ENCODE measurements at regions not wholly inside any gene's neighbourhood (a gene's known extent, or its start where the extent isn't known, plus 50 kb on each side); places are given as distances from the start of the nearest gene placed in this dataset.
"Not testable (repeated sequence)": the region's sequence is repeated elsewhere in the genome, so short reads cannot be mapped to it uniquely, and the experiment has no call there.

DNA sequence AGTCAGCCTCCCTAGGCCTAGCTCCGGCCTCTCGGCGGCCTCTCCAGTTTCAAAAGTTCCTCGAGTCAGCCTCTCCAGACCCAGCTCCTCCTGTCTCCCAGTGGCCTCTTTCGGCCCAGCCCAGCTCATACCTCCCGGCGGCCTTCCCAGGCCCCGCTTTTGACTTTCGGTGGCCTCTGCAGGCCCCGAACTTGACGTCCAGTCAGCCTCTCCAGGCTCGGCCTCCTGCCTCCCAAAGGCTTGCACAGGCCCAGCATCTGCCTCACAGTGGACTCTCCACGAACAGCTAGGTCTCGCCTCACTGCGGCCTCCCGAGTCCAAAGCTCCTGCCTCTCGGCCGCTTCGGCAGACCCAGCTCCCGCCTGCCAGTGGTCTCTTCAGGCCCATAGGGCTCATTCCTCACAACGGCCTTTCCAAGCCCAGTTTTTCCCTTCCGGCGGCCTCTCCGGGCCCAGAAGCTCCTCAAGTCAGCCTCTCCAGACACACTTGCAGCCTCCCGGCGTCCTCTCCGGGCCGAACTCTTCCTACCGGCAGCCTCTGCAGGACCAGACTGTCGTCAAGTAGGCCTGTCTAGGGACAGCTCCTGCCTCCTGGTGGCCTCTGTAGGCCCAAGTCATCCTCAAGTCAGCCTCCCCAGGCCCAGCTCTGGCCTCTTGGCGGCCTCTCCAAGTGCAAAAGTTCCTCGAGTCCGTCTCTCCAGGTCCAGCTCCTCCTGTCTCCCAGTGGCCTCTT is 249.9 kb upstream of the ZNF722 start:
- CTCF ChIA-PET, POLR2A ChIA-PET: not testable (repeated sequence)

DNA sequence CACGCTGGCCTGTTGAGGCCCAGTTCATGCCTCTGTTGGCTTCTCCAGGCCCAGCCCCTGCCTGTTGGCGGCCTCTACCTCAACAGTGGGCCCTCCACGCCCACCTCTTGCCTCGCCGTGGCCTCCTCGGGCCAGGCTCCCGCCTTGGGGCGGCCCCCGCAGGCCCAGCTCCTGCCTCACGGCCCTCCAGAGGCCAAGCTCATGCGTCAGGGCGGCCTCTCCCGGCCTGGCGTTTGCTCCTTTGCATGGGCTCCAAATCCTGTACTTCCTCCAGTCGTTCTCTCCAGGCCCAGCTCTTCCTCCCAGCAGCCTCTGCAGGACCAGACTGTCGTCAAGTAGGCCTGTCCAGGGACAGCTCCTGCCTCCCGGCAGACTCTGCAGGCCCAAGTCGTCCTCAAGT is 246.2 kb upstream of the ZNF722 start:
- H3K9me3 ChIP-seq (ENCODE audit: control insufficient read depth in 2 of 3, low read length in 3 of 3); H3K4me3 Mint-ChIP-seq; H3K27ac ChIP-seq (ENCODE audit: low read depth, low read length); H3K27me3 Mint-ChIP-seq; ATAC-seq; H3K36me3 ChIP-seq (ENCODE audit: control insufficient read depth in 2 of 3, insufficient read depth in 3 of 3, low read length in 3 of 3); intact Hi-C loops (cut with micrococcal nuclease); H3K27me3 ChIP-seq (ENCODE audit: control insufficient read depth in 2 of 2, insufficient read depth in 2 of 2, low read length in 2 of 2); CTCF ChIA-PET; H3K4me3 ChIP-seq (ENCODE audit: low read length); H3K4me1 ChIP-seq (ENCODE audit: control insufficient read depth in 2 of 2, insufficient read depth in 2 of 2, low read length in 2 of 2); DNase-seq; H3K9me3 Mint-ChIP-seq; H3K36me3 Mint-ChIP-seq; H3K27ac Mint-ChIP-seq; H3K4me1 Mint-ChIP-seq; POLR2A ChIA-PET: not testable (repeated sequence)

More for the DNA sequence above, 249.9 kb upstream of the ZNF722 start:
- H3K27me3 ChIP-seq (ENCODE audit: control insufficient read depth in 2 of 2, insufficient read depth in 2 of 2, low read length in 2 of 2); H3K4me1 Mint-ChIP-seq; H3K27ac Mint-ChIP-seq; H3K27ac ChIP-seq (ENCODE audit: low read depth, low read length); H3K27me3 Mint-ChIP-seq; DNase-seq; ATAC-seq; H3K36me3 Mint-ChIP-seq; H3K9me3 ChIP-seq (ENCODE audit: control insufficient read depth in 2 of 3, low read length in 3 of 3); H3K4me3 Mint-ChIP-seq; H3K4me1 ChIP-seq (ENCODE audit: control insufficient read depth in 2 of 2, insufficient read depth in 2 of 2, low read length in 2 of 2); intact Hi-C loops (cut with micrococcal nuclease); H3K36me3 ChIP-seq (ENCODE audit: control insufficient read depth in 2 of 3, insufficient read depth in 3 of 3, low read length in 3 of 3); H3K4me3 ChIP-seq (ENCODE audit: low read length): not testable (repeated sequence)
- H3K9me3 Mint-ChIP-seq = peaks cover 0 to 20% (median 6%) of the 10 kb centered on the region in 11 donors

- DNase-seq; H3K27me3 Mint-ChIP-seq; H3K4me1 ChIP-seq (ENCODE audit: control insufficient read depth in 2 of 2, insufficient read depth in 2 of 2, low read length in 2 of 2); CTCF ChIA-PET; H3K9me3 ChIP-seq (ENCODE audit: control insufficient read depth in 2 of 3, low read length in 3 of 3); intact Hi-C loops (cut with micrococcal nuclease); H3K4me3 Mint-ChIP-seq; H3K36me3 Mint-ChIP-seq; H3K36me3 ChIP-seq (ENCODE audit: control insufficient read depth in 2 of 3, insufficient read depth in 3 of 3, low read length in 3 of 3); ATAC-seq; H3K27ac ChIP-seq (ENCODE audit: low read depth, low read length); H3K4me3 ChIP-seq (ENCODE audit: low read length); POLR2A ChIA-PET; H3K27ac Mint-ChIP-seq; H3K9me3 Mint-ChIP-seq; H3K27me3 ChIP-seq (ENCODE audit: control insufficient read depth in 2 of 2, insufficient read depth in 2 of 2, low read length in 2 of 2); H3K4me1 Mint-ChIP-seq: not testable (repeated sequence)
Measured at GRCh38 chr7:63753160-63753559, 245.5 kb upstream of the ZNF722 start.

DNA sequence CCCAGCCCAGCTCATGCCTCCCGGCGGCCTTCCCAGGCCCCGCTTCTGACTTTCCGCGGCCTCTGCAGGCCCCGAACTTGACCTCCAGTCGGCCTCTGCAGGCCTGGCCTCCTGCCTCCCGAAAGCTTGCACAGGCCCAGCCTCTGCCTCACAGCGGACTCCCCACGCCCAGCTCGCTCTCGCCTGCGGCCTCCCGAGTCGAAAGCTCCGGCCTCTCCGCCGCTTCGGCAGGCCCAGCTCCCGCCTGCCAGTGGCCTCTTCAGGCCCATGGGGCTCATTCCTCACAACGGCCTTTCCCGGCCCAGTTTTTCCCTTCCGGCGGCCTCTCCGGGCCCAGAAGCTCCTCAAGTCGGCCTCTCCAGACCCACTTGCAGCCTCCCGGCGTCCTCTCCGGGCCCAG is 238.4 kb upstream of the ZNF722 start:
- POLR2A ChIA-PET; intact Hi-C loops (cut with micrococcal nuclease); ATAC-seq; H3K9me3 ChIP-seq (ENCODE audit: control insufficient read depth in 2 of 3, low read length in 3 of 3); H3K27ac Mint-ChIP-seq; H3K4me1 Mint-ChIP-seq; H3K4me3 Mint-ChIP-seq; H3K27ac ChIP-seq (ENCODE audit: low read depth, low read length); CTCF ChIA-PET; DNase-seq; H3K4me1 ChIP-seq (ENCODE audit: control insufficient read depth in 2 of 2, insufficient read depth in 2 of 2, low read length in 2 of 2); H3K36me3 Mint-ChIP-seq; H3K27me3 Mint-ChIP-seq; H3K9me3 Mint-ChIP-seq; H3K27me3 ChIP-seq (ENCODE audit: control insufficient read depth in 2 of 2, insufficient read depth in 2 of 2, low read length in 2 of 2); H3K4me3 ChIP-seq (ENCODE audit: low read length); H3K36me3 ChIP-seq (ENCODE audit: control insufficient read depth in 2 of 3, insufficient read depth in 3 of 3, low read length in 3 of 3): not testable (repeated sequence)

DNA sequence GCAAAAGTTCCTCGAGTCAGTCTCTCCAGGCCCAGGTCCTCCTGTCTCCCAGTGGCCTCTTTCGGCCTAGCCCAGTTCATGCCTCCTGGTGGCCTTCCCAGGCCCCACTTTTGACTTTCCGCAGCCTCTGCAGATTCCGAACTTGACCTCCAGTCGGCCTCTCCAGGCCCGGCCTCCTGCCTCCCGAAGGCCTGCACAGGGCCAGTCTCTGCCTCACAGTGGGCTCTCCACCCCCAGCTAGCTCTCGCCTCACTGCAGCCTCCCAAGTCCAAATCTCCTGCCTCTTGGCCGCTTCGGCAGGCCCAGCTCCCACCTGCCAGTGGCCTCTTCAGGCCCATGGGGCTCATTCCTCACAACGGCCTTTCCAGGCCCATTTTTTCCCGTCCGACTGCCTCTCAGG is 233.1 kb upstream of the ZNF722 start:
- H3K4me1 Mint-ChIP-seq; H3K27ac ChIP-seq (ENCODE audit: low read depth, low read length); H3K9me3 ChIP-seq (ENCODE audit: control insufficient read depth in 2 of 3, low read length in 3 of 3); CTCF ChIA-PET; H3K4me3 ChIP-seq (ENCODE audit: low read length); H3K4me3 Mint-ChIP-seq; H3K27me3 Mint-ChIP-seq; H3K4me1 ChIP-seq (ENCODE audit: control insufficient read depth in 2 of 2, insufficient read depth in 2 of 2, low read length in 2 of 2); intact Hi-C loops (cut with micrococcal nuclease); H3K36me3 Mint-ChIP-seq; DNase-seq; H3K27me3 ChIP-seq (ENCODE audit: control insufficient read depth in 2 of 2, insufficient read depth in 2 of 2, low read length in 2 of 2); H3K36me3 ChIP-seq (ENCODE audit: control insufficient read depth in 2 of 3, insufficient read depth in 3 of 3, low read length in 3 of 3); ATAC-seq; POLR2A ChIA-PET: not testable (repeated sequence)
- Mint-ChIP-seq H3K27ac (peak overlapping the region in 1 of 9 donors; percentile 38), H3K9me3 (peaks cover 0 to 12% (median 1%) of the 10 kb centered on the region in 11 donors)

GRCh38 chr7:63766197-63766596 is 232.5 kb upstream of the ZNF722 start:
- H3K36me3 Mint-ChIP-seq; H3K9me3 ChIP-seq (ENCODE audit: control insufficient read depth in 2 of 3, low read length in 3 of 3); POLR2A ChIA-PET; intact Hi-C loops (cut with micrococcal nuclease); H3K27me3 ChIP-seq (ENCODE audit: control insufficient read depth in 2 of 2, insufficient read depth in 2 of 2, low read length in 2 of 2); DNase-seq; H3K27ac Mint-ChIP-seq; H3K4me1 ChIP-seq (ENCODE audit: control insufficient read depth in 2 of 2, insufficient read depth in 2 of 2, low read length in 2 of 2); H3K27ac ChIP-seq (ENCODE audit: low read depth, low read length); H3K27me3 Mint-ChIP-seq; ATAC-seq; H3K36me3 ChIP-seq (ENCODE audit: control insufficient read depth in 2 of 3, insufficient read depth in 3 of 3, low read length in 3 of 3); H3K4me1 Mint-ChIP-seq; H3K4me3 ChIP-seq (ENCODE audit: low read length); CTCF ChIA-PET: not testable (repeated sequence)
- peaks cover 0 to 12% (median 1%) of the 10 kb centered on the region in 11 donors for H3K9me3 Mint-ChIP-seq
- peak overlapping the region in 1 of 10 donors; percentile 21 for H3K4me3 Mint-ChIP-seq

GRCh38 chr7:63770162-63770561 is 228.5 kb upstream of the ZNF722 start:
- H3K4me3 Mint-ChIP-seq; H3K4me3 ChIP-seq (ENCODE audit: low read length): not testable (repeated sequence)

More at GRCh38 chr7:63770162-63770561, 228.5 kb upstream of the ZNF722 start:
- H3K4me1 ChIP-seq (ENCODE audit: control insufficient read depth in 2 of 2, insufficient read depth in 2 of 2, low read length in 2 of 2); H3K4me1 Mint-ChIP-seq; DNase-seq; CTCF ChIA-PET; H3K36me3 Mint-ChIP-seq; H3K27me3 ChIP-seq (ENCODE audit: control insufficient read depth in 2 of 2, insufficient read depth in 2 of 2, low read length in 2 of 2); POLR2A ChIA-PET; H3K27ac Mint-ChIP-seq; ATAC-seq; H3K27me3 Mint-ChIP-seq; H3K9me3 ChIP-seq (ENCODE audit: control insufficient read depth in 2 of 3, low read length in 3 of 3); intact Hi-C loops (cut with micrococcal nuclease); H3K36me3 ChIP-seq (ENCODE audit: control insufficient read depth in 2 of 3, insufficient read depth in 3 of 3, low read length in 3 of 3); H3K27ac ChIP-seq (ENCODE audit: low read depth, low read length): not testable (repeated sequence)
- H3K9me3 Mint-ChIP-seq = peaks cover 0 to 16% (median 1%) of the 10 kb centered on the region in 11 donors

Measured in naive thymus-derived CD4-positive, alpha-beta T cell (primary cell).